Bronchial epithelial cell (primary cell): ENCODE measurements at regions not wholly inside any gene's neighbourhood (a gene's known extent, or its start where the extent isn't known, plus 50 kb on each side); places are given as distances from the start of the nearest gene placed in this dataset.

Experiments used
- DNase-seq: peaks from one replicate; pipeline ENCODE4 v3.0.0-alpha.2; 2010; ENCODE audit warnings: low read depth
- FAIRE-seq: peaks from 2 replicates; lab custom pipeline; 2011; peaks lifted over from hg19 to GRCh38; lab: Jason Lieb, UNC
- H3K27me3 ChIP-seq: 2 replicates; pipeline ENCODE4 v1.5.1; 2011; ENCODE audit warnings: low read length; ENCODE audit not compliant: control insufficient read depth, insufficient read depth
- H3K36me3 ChIP-seq: 2 replicates; pipeline ENCODE4 v1.5.1; 2011; ENCODE audit warnings: low read length; ENCODE audit not compliant: control insufficient read depth, insufficient read depth
- H3K4me3 ChIP-seq: 2 replicates; pipeline ENCODE4 v1.5.1; 2011; ENCODE audit warnings: mild to moderate bottlenecking, low read depth, low read length, control low read depth
- TF ChIP-seq, protein P1 (sequence below): IDR thresholded peaks from 2 replicates; pipeline ENCODE4 v1.5.1; 2011; ENCODE audit warnings: mild to moderate bottlenecking, moderate library complexity, low read length, control low read depth, inconsistent platforms; ENCODE audit not compliant: insufficient read depth, severe bottlenecking

DNA sequence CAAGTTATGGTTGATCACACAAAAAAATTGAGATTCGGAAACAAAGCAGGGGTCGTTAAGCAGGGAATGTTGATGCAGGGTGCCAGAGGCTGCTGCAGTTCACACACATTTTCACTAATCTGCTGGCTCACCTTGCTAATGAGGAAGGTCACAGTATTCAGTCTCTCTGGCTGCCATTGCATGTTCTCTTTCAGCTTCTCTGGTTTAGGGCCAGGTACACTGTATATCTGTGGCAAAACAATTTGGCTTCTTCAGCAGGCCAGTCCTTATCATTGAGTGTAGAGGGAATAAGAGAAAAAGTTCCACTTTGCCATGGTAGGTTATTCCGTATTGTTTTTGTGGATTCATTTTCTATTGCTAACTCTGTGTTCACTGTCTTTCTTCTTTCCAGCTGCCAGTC lies 283.7 kb upstream of the ANO3 start:
- no peak for FAIRE-seq
- H3K27me3 ChIP-seq, result no peaks in the 10 kb centered on the region
- no peak overlapping the region for H3K4me3 ChIP-seq
- no peak for DNase-seq
- TF ChIP-seq, protein P1, sequence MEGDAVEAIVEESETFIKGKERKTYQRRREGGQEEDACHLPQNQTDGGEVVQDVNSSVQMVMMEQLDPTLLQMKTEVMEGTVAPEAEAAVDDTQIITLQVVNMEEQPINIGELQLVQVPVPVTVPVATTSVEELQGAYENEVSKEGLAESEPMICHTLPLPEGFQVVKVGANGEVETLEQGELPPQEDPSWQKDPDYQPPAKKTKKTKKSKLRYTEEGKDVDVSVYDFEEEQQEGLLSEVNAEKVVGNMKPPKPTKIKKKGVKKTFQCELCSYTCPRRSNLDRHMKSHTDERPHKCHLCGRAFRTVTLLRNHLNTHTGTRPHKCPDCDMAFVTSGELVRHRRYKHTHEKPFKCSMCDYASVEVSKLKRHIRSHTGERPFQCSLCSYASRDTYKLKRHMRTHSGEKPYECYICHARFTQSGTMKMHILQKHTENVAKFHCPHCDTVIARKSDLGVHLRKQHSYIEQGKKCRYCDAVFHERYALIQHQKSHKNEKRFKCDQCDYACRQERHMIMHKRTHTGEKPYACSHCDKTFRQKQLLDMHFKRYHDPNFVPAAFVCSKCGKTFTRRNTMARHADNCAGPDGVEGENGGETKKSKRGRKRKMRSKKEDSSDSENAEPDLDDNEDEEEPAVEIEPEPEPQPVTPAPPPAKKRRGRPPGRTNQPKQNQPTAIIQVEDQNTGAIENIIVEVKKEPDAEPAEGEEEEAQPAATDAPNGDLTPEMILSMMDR, result no peak
- no peaks in the 10 kb centered on the region for H3K36me3 ChIP-seq

DNA sequence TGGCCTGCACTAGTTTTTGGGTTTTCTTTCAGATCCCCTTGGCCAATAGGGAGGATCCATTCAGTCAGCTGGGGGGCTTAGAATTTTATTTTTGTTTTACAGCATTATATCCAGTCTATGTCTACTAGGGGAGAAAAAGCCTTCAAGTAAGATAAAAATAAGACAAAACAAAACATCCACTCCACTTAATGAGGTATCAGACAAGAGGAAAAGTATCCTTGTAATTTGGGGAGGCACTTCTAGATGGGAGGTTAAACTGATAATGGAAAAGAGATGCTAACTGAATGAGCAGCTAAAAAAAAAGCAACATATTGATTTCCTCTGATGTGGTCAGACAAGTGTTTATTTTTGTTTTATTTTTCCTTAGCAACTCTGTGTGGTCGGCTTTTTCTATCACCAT lies 278.0 kb upstream of the ANO3 start:
- H3K27me3 ChIP-seq, result no peaks in the 10 kb centered on the region
- DNase-seq (no peak), FAIRE-seq (no peak)
- H3K36me3 ChIP-seq, result no peaks in the 10 kb centered on the region
- H3K4me3 ChIP-seq, result no peak overlapping the region
- TF ChIP-seq, protein P1, result no peak

DNA sequence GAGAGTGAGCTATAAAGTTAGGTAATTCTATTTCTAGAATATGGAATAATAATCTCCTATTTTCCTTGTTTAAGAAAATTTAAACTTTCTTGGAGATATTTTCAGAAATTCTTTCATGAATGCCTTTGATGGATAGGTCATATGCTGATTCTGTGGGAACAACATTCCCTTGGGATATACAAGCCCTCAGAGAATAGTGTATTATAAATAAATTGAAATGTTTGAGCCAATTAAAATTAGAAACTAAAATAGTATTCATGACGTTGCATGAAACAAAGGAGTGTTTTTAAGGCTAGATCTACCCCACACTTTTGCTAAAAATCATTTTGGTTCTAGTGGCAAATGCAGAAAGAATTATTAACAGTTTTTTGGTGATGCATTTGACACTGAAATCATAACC lies 269.3 kb upstream of the ANO3 start:
- no peak for DNase-seq
- TF ChIP-seq, protein P1, result no peak
- Histone ChIP-seq H3K4me3 (no peak overlapping the region), H3K36me3 (no peaks in the 10 kb centered on the region), H3K27me3 (no peaks in the 10 kb centered on the region)
- FAIRE-seq, result no peak

DNA sequence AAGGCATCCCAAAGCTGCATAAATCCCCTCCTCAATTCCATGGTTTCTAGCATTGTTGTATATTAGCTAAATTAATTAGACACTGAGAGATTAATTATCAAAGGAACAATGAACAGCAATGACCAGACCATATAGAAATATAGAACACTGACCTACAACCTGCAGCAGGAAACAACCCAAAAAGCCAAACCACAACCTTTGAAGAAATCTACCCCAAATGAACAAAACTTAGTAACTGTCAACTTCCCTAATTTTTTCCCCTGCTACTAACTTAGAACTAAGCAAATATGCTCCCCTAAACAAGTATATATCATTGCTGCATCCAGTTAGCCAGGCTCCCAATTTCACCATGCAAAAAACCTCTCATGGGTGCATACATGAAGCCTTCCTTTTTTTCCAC lies 268.0 kb upstream of the ANO3 start:
- Histone ChIP-seq H3K27me3 (no peaks in the 10 kb centered on the region), H3K4me3 (no peak overlapping the region), H3K36me3 (no peaks in the 10 kb centered on the region)
- TF ChIP-seq, protein P1, result no peak
- FAIRE-seq, result no peak
- no peak for DNase-seq

DNA sequence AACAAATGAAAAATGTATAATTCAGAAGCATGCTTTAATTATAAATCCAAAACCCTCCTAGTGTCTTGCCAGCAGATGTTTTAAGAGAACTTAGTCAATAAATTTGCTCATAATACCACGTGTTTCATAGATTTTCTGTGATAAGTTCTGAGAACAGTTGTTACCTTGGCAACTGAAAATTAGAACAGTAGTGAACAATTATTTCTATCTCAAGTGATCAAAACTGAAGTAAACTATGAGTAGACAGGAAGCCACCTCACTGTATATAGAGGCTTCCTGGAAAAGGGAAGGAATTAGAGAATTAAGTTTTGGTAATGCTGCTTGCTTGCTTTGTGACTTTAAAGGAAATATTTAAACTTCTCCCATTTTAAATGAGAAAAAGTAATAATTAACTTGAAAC lies 266.0 kb upstream of the ANO3 start:
- TF ChIP-seq, protein P1, result no peak
- FAIRE-seq, result no peak

DNA sequence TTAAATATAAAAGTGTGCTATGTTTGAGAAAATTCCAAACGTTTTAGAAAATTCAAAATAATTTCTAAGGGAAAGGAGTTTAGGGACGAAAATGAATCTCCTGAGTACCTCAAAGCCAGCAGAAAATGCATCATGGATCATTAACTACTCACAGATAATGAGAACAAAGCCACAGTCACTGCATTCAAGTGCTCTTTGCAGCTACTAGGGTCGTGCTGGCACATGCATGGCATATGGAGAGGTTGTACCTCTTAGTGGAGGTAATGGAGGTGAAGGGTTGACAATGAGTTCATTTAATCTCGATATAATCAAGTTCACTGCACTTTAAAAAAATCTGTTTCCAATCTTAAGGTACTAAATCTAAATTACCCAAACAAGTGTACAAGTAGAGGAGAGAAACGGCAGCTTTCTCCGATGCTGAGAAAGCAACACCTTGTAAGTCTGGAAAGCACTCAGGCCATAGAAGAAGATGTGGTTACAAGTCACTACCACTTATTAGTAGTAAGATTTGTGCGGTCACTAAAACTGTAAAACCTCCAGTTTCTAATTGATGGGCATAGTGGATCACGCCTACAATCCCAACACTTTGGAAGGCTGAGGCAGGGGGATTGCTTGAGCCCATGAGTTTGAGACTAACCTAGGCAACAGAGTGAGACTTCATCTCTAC lies 261.1 kb upstream of the ANO3 start:
- FAIRE-seq (no peak), DNase-seq (no peak)
- H3K4me3 ChIP-seq, result no peak overlapping the region
- no peaks in the 10 kb centered on the region for H3K27me3 ChIP-seq
- TF ChIP-seq, protein P1, result no peak
- no peaks in the 10 kb centered on the region for H3K36me3 ChIP-seq

More for the DNA sequence above, 266.0 kb upstream of the ANO3 start:
- DNase-seq, result no peak
- H3K4me3 ChIP-seq, result no peak overlapping the region
- H3K36me3 ChIP-seq, result no peaks in the 10 kb centered on the region
- H3K27me3 ChIP-seq, result no peaks in the 10 kb centered on the region
